CD4-positive, alpha-beta T cell (primary cell): ENCODE measurements at regions not wholly inside any gene's neighbourhood (a gene's known extent, or its start where the extent isn't known, plus 50 kb on each side); places are given as distances from the start of the nearest gene placed in this dataset.

Experiments used
- ATAC-seq: fragments of 200-7000 bp; cut with Tn5 transposase; one replicate; pipeline ENCODE4 v1.10.0; 2022; ENCODE audit warnings: mild to moderate bottlenecking; ENCODE audit not compliant: poor library complexity
- CTCF ChIA-PET: fragments of 350-600 bp; sonication (Branson Sonifier 250); formaldehyde crosslinking; loops from one replicate; lab custom pipeline; 2021; ENCODE audit warnings: antibody characterized with exemption, inconsistent platforms; lab: Charles Lee
- POLR2A ChIA-PET: fragments of 350-600 bp; sonication (Branson Sonifier 250); formaldehyde crosslinking; loops from one replicate; lab custom pipeline; 2021; ENCODE audit warnings: antibody characterized with exemption, inconsistent platforms; lab: Charles Lee
- DNase-seq, 14 experiments: peaks; one replicate each; pipeline ENCODE4 v3.0.0-alpha.2; 2013 to 2020; ENCODE audit warnings: mixed read lengths in 2 of 14
- H3K27ac ChIP-seq, 2 donors: one replicate each; pipeline versions ENCODE4 v1.5.1 to v1.7.0; 2013; ENCODE audit warnings: low read length in 2 of 2, low read depth in 1 of 2, mild to moderate bottlenecking in 1 of 2
- H3K27me3 ChIP-seq, 2 experiments: 1 replicate in 1 of 2; 2 replicates in 1 of 2; pipeline versions ENCODE4 v1.6.1 to v1.7.0; 2013; ENCODE audit warnings: low read length in 2 of 2, control low read depth in 1 of 2, mild to moderate bottlenecking in 1 of 2, moderate library complexity in 1 of 2; ENCODE audit not compliant: insufficient read depth in 2 of 2, control insufficient read depth in 1 of 2
- H3K36me3 ChIP-seq: one replicate; pipeline ENCODE4 v1.6.1; 2013; ENCODE audit warnings: low read length, control low read depth; ENCODE audit not compliant: insufficient read depth
- H3K4me1 ChIP-seq: one replicate; pipeline ENCODE4 v1.6.1; 2013; ENCODE audit warnings: low read length, control low read depth; ENCODE audit not compliant: insufficient read depth
- H3K4me3 ChIP-seq: one replicate; pipeline ENCODE4 v1.5.1; 2013; ENCODE audit warnings: mild to moderate bottlenecking, low read length, moderate library complexity
- H3K9me3 ChIP-seq, 2 experiments: 1 replicate in 1 of 2; 2 replicates in 1 of 2; pipeline versions ENCODE4 v1.6.1 to v1.7.0; 2013; ENCODE audit warnings: low read length in 2 of 2, mild to moderate bottlenecking in 2 of 2, control low read depth in 1 of 2, moderate library complexity in 1 of 2; ENCODE audit not compliant: control insufficient read depth in 1 of 2, insufficient read depth in 1 of 2
- H3K27ac Mint-ChIP-seq: one replicate; pipeline ENCODE4 v1.8.0; 2020; ENCODE audit warnings: mixed read lengths
- H3K27me3 Mint-ChIP-seq: one replicate; pipeline ENCODE4 v1.8.0; 2021; ENCODE audit warnings: mixed read lengths
- H3K36me3 Mint-ChIP-seq: one replicate; pipeline ENCODE4 v1.8.0; 2021; ENCODE audit warnings: low read depth, mixed read lengths
- H3K4me1 Mint-ChIP-seq: one replicate; pipeline ENCODE4 v1.8.0; 2021; ENCODE audit warnings: low read depth, mixed read lengths
- H3K4me3 Mint-ChIP-seq: one replicate; pipeline ENCODE4 v1.8.0; 2020; ENCODE audit warnings: mild to moderate bottlenecking, mixed read lengths
- H3K9me3 Mint-ChIP-seq: one replicate; pipeline ENCODE4 v1.8.0; 2020; ENCODE audit warnings: mixed read lengths
- CTCF ChIP-seq: fragments of 200-600 bp; IDR thresholded peaks from one replicate; pipeline ENCODE4 v1.8.0; 2022; ENCODE audit warnings: antibody characterized with exemption, mild to moderate bottlenecking
- intact Hi-C, 2 experiments: fragments of 100-400 bp; cut with DNase I in 1 of 2; cut with micrococcal nuclease in 1 of 2; formaldehyde crosslinking; loops; one replicate each; pipeline versions ENCODE4 v1.15.1 to v1.9.0; 2023 to 2025; cut with DNase I, micrococcal nuclease

- Histone ChIP-seq H3K36me3 (no peaks in the 10 kb centered on the region), H3K9me3 (no peaks in the 10 kb centered on the region), H3K4me3 (no peak overlapping the region), H3K4me1 (no peaks in the 10 kb centered on the region), H3K27ac (no peak overlapping the region), H3K27me3 (no peaks in the 10 kb centered on the region)
- DNase-seq, result no peak
- ATAC-seq, result no peak
- TF ChIP-seq CTCF, result no peak
- no peak overlapping the region for H3K27ac Mint-ChIP-seq
- H3K36me3 Mint-ChIP-seq, result no peaks in the 10 kb centered on the region
- no peaks in the 10 kb centered on the region for H3K27me3 Mint-ChIP-seq
- no peaks in the 10 kb centered on the region for H3K9me3 Mint-ChIP-seq
- CTCF ChIA-PET, result no interaction called here
- H3K4me1 Mint-ChIP-seq, result no peaks in the 10 kb centered on the region
- POLR2A ChIA-PET, result no interaction called here
- intact Hi-C loops, result no loop called here
- H3K4me3 Mint-ChIP-seq, result no peak overlapping the region
Observed at GRCh38 chr18:38909972-38910371, 1344.4 kb upstream of the CELF4 start.

- H3K27me3 ChIP-seq, result no peaks in the 10 kb centered on the region
- Mint-ChIP-seq H3K27me3 (no peaks in the 10 kb centered on the region), H3K27ac (no peak overlapping the region), H3K4me1 (no peaks in the 10 kb centered on the region), H3K4me3 (no peak overlapping the region), H3K36me3 (no peaks in the 10 kb centered on the region), H3K9me3 (peaks cover 2% of the 10 kb centered on the region)
- ATAC-seq, result no peak
- intact Hi-C loops, result no loop called here
- no peak for TF ChIP-seq CTCF
- H3K9me3 ChIP-seq, result no peaks in the 10 kb centered on the region
- ChIA-PET CTCF (no interaction called here), POLR2A (no interaction called here)
- no peak overlapping the region for H3K27ac ChIP-seq
- no peak overlapping the region for H3K4me3 ChIP-seq
- no peaks in the 10 kb centered on the region for H3K36me3 ChIP-seq
- no peaks in the 10 kb centered on the region for H3K4me1 ChIP-seq
- DNase-seq, result no peak
Observed at GRCh38 chr18:38902796-38903195, 1337.2 kb upstream of the CELF4 start.

DNA sequence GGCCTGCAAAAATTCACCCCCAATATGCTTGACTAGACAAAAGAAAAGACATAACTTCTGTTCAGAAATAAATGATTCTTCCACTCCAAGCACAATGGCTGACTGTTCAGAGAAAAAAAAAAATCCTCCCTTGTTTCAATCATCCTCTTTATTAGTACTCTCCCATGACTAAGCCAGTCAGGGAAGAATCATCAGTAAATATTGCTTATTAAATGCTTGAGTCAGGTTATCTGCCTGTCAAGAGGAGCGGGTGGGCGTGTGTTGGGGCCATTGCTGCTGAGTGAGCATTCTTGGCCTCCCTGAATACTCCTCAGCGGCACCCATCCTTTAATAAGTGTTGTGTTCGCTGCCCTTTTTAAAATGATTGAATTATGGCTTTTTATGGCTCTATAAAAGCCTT is 1334.8 kb upstream of the CELF4 start:
- ChIA-PET POLR2A (no interaction called here), CTCF (no interaction called here)
- H3K36me3 ChIP-seq, result no peaks in the 10 kb centered on the region
- Mint-ChIP-seq H3K27ac (no peak overlapping the region), H3K4me1 (no peaks in the 10 kb centered on the region), H3K27me3 (no peaks in the 10 kb centered on the region), H3K36me3 (no peaks in the 10 kb centered on the region), H3K9me3 (peaks cover 2% of the 10 kb centered on the region), H3K4me3 (no peak overlapping the region)
- H3K27ac ChIP-seq, result no peak overlapping the region
- no peak for DNase-seq
- no peaks in the 10 kb centered on the region for H3K4me1 ChIP-seq
- ATAC-seq, result no peak
- intact Hi-C loops, result no loop called here
- H3K4me3 ChIP-seq, result no peak overlapping the region
- no peaks in the 10 kb centered on the region for H3K9me3 ChIP-seq
- H3K27me3 ChIP-seq, result no peaks in the 10 kb centered on the region
- no peak for TF ChIP-seq CTCF
